ENCODE measurements at regions not wholly inside any gene's neighbourhood (a gene's known extent, or its start where the extent isn't known, plus 50 kb on each side); places are given as distances from the start of the nearest gene placed in this dataset.

GRCh38 chr10:4062751-4063150 lies 277.7 kb upstream of the KLF6 start:
- Histone ChIP-seq H3K4me1 (ENCODE audit: insufficient read depth, low read length) (no peaks in the 10 kb centered on the region), H3K27me3 (ENCODE audit: insufficient read depth, low read length) (no peaks in the 10 kb centered on the region), H3K4me3 (ENCODE audit: low read length) (no peak overlapping the region), H3K9me3 (ENCODE audit: insufficient read depth, low read depth, low read length) (no peaks in the 10 kb centered on the region), H3K9ac (ENCODE audit: low read depth, low read length) (no peak overlapping the region), H3K36me3 (ENCODE audit: insufficient read depth, low read depth, low read length) (no peaks in the 10 kb centered on the region), H3K27ac (ENCODE audit: low read length) (no peak overlapping the region)

- no peaks in the 10 kb centered on the region for H3K27me3 ChIP-seq (ENCODE audit: insufficient read depth, low read length)
- H3K27ac ChIP-seq (ENCODE audit: low read length), result no peak overlapping the region
- H3K4me1 ChIP-seq (ENCODE audit: insufficient read depth, low read length), result no peaks in the 10 kb centered on the region
Measured at GRCh38 chr10:4062072-4062471, 277.1 kb upstream of the KLF6 start.

GRCh38 chr10:4061441-4061951 lies 276.5 kb upstream of the KLF6 start:
- Histone ChIP-seq H3K4me1 (ENCODE audit: insufficient read depth, low read length) (no peaks in the 10 kb centered on the region), H3K27ac (ENCODE audit: low read length) (no peak overlapping the region), H3K9me3 (ENCODE audit: insufficient read depth, low read depth, low read length) (no peaks in the 10 kb centered on the region), H3K4me3 (ENCODE audit: low read length) (no peak overlapping the region), H3K27me3 (ENCODE audit: insufficient read depth, low read length) (no peaks in the 10 kb centered on the region), H3K36me3 (ENCODE audit: insufficient read depth, low read depth, low read length) (no peaks in the 10 kb centered on the region), H3K9ac (ENCODE audit: low read depth, low read length) (no peak overlapping the region)

More at GRCh38 chr10:4062072-4062471, 277.1 kb upstream of the KLF6 start:
- H3K4me3 ChIP-seq (ENCODE audit: low read length), result no peak overlapping the region
- H3K9ac ChIP-seq (ENCODE audit: low read depth, low read length), result no peak overlapping the region
- H3K9me3 ChIP-seq (ENCODE audit: insufficient read depth, low read depth, low read length), result no peaks in the 10 kb centered on the region
- no peaks in the 10 kb centered on the region for H3K36me3 ChIP-seq (ENCODE audit: insufficient read depth, low read depth, low read length)

GRCh38 chr10:4059471-4060138 lies 274.6 kb upstream of the KLF6 start:
- H3K27me3 ChIP-seq (ENCODE audit: insufficient read depth, low read length), result no peaks in the 10 kb centered on the region
- H3K9ac ChIP-seq (ENCODE audit: low read depth, low read length), result no peak overlapping the region
- H3K4me3 ChIP-seq (ENCODE audit: low read length), result no peak overlapping the region
- H3K4me1 ChIP-seq (ENCODE audit: insufficient read depth, low read length), result no peaks in the 10 kb centered on the region
- H3K9me3 ChIP-seq (ENCODE audit: insufficient read depth, low read depth, low read length), result no peaks in the 10 kb centered on the region
- H3K27ac ChIP-seq (ENCODE audit: low read length), result no peak overlapping the region
- no peaks in the 10 kb centered on the region for H3K36me3 ChIP-seq (ENCODE audit: insufficient read depth, low read depth, low read length)

- Histone ChIP-seq H3K4me1 (ENCODE audit: insufficient read depth, low read length) (no peaks in the 10 kb centered on the region), H3K4me3 (ENCODE audit: low read length) (no peak overlapping the region), H3K36me3 (ENCODE audit: insufficient read depth, low read depth, low read length) (no peaks in the 10 kb centered on the region), H3K27ac (ENCODE audit: low read length) (no peak overlapping the region), H3K9me3 (ENCODE audit: insufficient read depth, low read depth, low read length) (no peaks in the 10 kb centered on the region), H3K27me3 (ENCODE audit: insufficient read depth, low read length) (no peaks in the 10 kb centered on the region), H3K9ac (ENCODE audit: low read depth, low read length) (no peak overlapping the region)
Measured at GRCh38 chr10:4058514-4059029, 273.6 kb upstream of the KLF6 start.

- no peaks in the 10 kb centered on the region for H3K4me1 ChIP-seq (ENCODE audit: insufficient read depth, low read length)
- no peak overlapping the region for H3K4me3 ChIP-seq (ENCODE audit: low read length)
- no peaks in the 10 kb centered on the region for H3K36me3 ChIP-seq (ENCODE audit: insufficient read depth, low read depth, low read length)
- no peaks in the 10 kb centered on the region for H3K9me3 ChIP-seq (ENCODE audit: insufficient read depth, low read depth, low read length)
- no peaks in the 10 kb centered on the region for H3K27me3 ChIP-seq (ENCODE audit: insufficient read depth, low read length)
- no peak overlapping the region for H3K27ac ChIP-seq (ENCODE audit: low read length)
- no peak overlapping the region for H3K9ac ChIP-seq (ENCODE audit: low read depth, low read length)
Measured at GRCh38 chr10:4057725-4058513, 272.9 kb upstream of the KLF6 start.

- H3K27ac ChIP-seq (ENCODE audit: low read length), result no peak overlapping the region
- H3K36me3 ChIP-seq (ENCODE audit: insufficient read depth, low read depth, low read length), result no peaks in the 10 kb centered on the region
- no peak overlapping the region for H3K4me3 ChIP-seq (ENCODE audit: low read length)
- no peaks in the 10 kb centered on the region for H3K27me3 ChIP-seq (ENCODE audit: insufficient read depth, low read length)
- H3K9ac ChIP-seq (ENCODE audit: low read depth, low read length), result no peak overlapping the region
- no peaks in the 10 kb centered on the region for H3K9me3 ChIP-seq (ENCODE audit: insufficient read depth, low read depth, low read length)
- no peaks in the 10 kb centered on the region for H3K4me1 ChIP-seq (ENCODE audit: insufficient read depth, low read length)
Measured at GRCh38 chr10:4057021-4057420, 272.0 kb upstream of the KLF6 start.

- no peak overlapping the region for H3K9ac ChIP-seq (ENCODE audit: low read depth, low read length)
Measured at GRCh38 chr10:4054656-4055435, 269.8 kb upstream of the KLF6 start.

GRCh38 chr10:4053940-4054339 lies 268.9 kb upstream of the KLF6 start:
- Histone ChIP-seq H3K4me3 (ENCODE audit: low read length) (no peak overlapping the region), H3K9ac (ENCODE audit: low read depth, low read length) (no peak overlapping the region), H3K9me3 (ENCODE audit: insufficient read depth, low read depth, low read length) (no peaks in the 10 kb centered on the region), H3K27me3 (ENCODE audit: insufficient read depth, low read length) (no peaks in the 10 kb centered on the region), H3K4me1 (ENCODE audit: insufficient read depth, low read length) (no peaks in the 10 kb centered on the region), H3K27ac (ENCODE audit: low read length) (no peak overlapping the region), H3K36me3 (ENCODE audit: insufficient read depth, low read depth, low read length) (no peaks in the 10 kb centered on the region)

More at GRCh38 chr10:4054656-4055435, 269.8 kb upstream of the KLF6 start:
- H3K4me1 ChIP-seq (ENCODE audit: insufficient read depth, low read length), result no peaks in the 10 kb centered on the region
- no peak overlapping the region for H3K27ac ChIP-seq (ENCODE audit: low read length)
- no peaks in the 10 kb centered on the region for H3K27me3 ChIP-seq (ENCODE audit: insufficient read depth, low read length)
- H3K9me3 ChIP-seq (ENCODE audit: insufficient read depth, low read depth, low read length), result no peaks in the 10 kb centered on the region
- no peak overlapping the region for H3K4me3 ChIP-seq (ENCODE audit: low read length)
- H3K36me3 ChIP-seq (ENCODE audit: insufficient read depth, low read depth, low read length), result no peaks in the 10 kb centered on the region

- Histone ChIP-seq H3K4me1 (ENCODE audit: insufficient read depth, low read length) (no peaks in the 10 kb centered on the region), H3K9ac (ENCODE audit: low read depth, low read length) (no peak overlapping the region), H3K27ac (ENCODE audit: low read length) (no peak overlapping the region), H3K4me3 (ENCODE audit: low read length) (no peak overlapping the region), H3K9me3 (ENCODE audit: insufficient read depth, low read depth, low read length) (no peaks in the 10 kb centered on the region), H3K36me3 (ENCODE audit: insufficient read depth, low read depth, low read length) (no peaks in the 10 kb centered on the region), H3K27me3 (ENCODE audit: insufficient read depth, low read length) (no peaks in the 10 kb centered on the region)
Measured at GRCh38 chr10:4051641-4052151, 266.7 kb upstream of the KLF6 start.

- Histone ChIP-seq H3K9me3 (ENCODE audit: insufficient read depth, low read depth, low read length) (no peaks in the 10 kb centered on the region), H3K4me1 (ENCODE audit: insufficient read depth, low read length) (no peaks in the 10 kb centered on the region), H3K4me3 (ENCODE audit: low read length) (no peak overlapping the region), H3K9ac (ENCODE audit: low read depth, low read length) (no peak overlapping the region), H3K36me3 (ENCODE audit: insufficient read depth, low read depth, low read length) (no peaks in the 10 kb centered on the region), H3K27me3 (ENCODE audit: insufficient read depth, low read length) (no peaks in the 10 kb centered on the region), H3K27ac (ENCODE audit: low read length) (no peak overlapping the region)
Measured at GRCh38 chr10:4051011-4051640, 266.1 kb upstream of the KLF6 start.
